HUES6 (cell line): ENCODE measurements at regions not wholly inside any gene's neighbourhood (a gene's known extent, or its start where the extent isn't known, plus 50 kb on each side); places are given as distances from the start of the nearest gene placed in this dataset.

ENCODE experiments used
- H3K27ac ChIP-seq: 2 replicates; pipeline ENCODE4 v1.7.0; 2013; ENCODE audit warnings: low read depth, mild to moderate bottlenecking, low read length, inconsistent platforms
- H3K27me3 ChIP-seq: 2 replicates; pipeline ENCODE4 v1.6.1; 2013; ENCODE audit warnings: low read length; ENCODE audit not compliant: control insufficient read depth, insufficient read depth
- H3K36me3 ChIP-seq: 2 replicates; pipeline ENCODE4 v1.6.1; 2013; ENCODE audit warnings: low read length; ENCODE audit not compliant: control insufficient read depth, insufficient read depth
- H3K4me1 ChIP-seq: 2 replicates; pipeline ENCODE4 v1.6.1; 2013; ENCODE audit warnings: low read length; ENCODE audit not compliant: control insufficient read depth, insufficient read depth
- H3K4me3 ChIP-seq: 2 replicates; pipeline ENCODE4 v1.5.1; 2013; ENCODE audit warnings: low read depth, low read length
- H3K9ac ChIP-seq: one replicate; pipeline ENCODE4 v1.6.1; 2013; ENCODE audit warnings: mild to moderate bottlenecking, low read length
- H3K9me3 ChIP-seq: 2 replicates; pipeline ENCODE4 v1.6.1; 2013; ENCODE audit warnings: low read depth, low read length; ENCODE audit not compliant: control insufficient read depth, insufficient read depth

GRCh38 chr3:164390046-164390445, 688.2 kb downstream of the SI start:
- Histone ChIP-seq H3K4me1 (peaks cover 2% of the 10 kb centered on the region; the same call in 1 of the 2 replicates), H3K4me3 (no peak overlapping the region), H3K27ac (no peak overlapping the region), H3K9ac (no peak overlapping the region), H3K27me3 (no peaks in the 10 kb centered on the region), H3K9me3 (peaks cover 15% of the 10 kb centered on the region), H3K36me3 (no peaks in the 10 kb centered on the region)

DNA sequence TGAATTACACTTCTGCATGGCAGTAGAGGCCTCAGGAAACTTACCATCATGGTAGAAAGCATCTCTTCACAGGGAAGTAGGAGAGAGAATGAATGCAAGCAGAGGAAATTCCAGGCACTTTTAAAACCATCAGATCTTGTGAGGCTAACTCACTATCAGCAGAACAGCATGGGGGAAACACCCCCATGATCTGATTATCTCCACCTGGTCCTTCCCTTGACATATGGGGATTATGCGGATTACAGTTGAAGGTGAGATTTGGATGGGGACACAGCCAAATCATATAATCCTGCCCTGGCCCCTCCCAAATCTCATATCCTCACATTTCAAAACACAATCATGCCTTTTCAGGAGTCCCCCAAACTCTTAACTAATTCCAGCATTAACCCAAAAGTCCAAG, 691.1 kb downstream of the SI start:
- Histone ChIP-seq H3K9ac (no peak overlapping the region), H3K27ac (no peak overlapping the region), H3K9me3 (peaks cover 15% of the 10 kb centered on the region), H3K27me3 (no peaks in the 10 kb centered on the region), H3K36me3 (no peaks in the 10 kb centered on the region), H3K4me1 (no peaks in the 10 kb centered on the region), H3K4me3 (no peak overlapping the region)

GRCh38 chr3:164380156-164380555, 698.1 kb downstream of the SI start:
- H3K4me1 ChIP-seq, result no peaks in the 10 kb centered on the region
- no peaks in the 10 kb centered on the region for H3K36me3 ChIP-seq
- no peak overlapping the region for H3K27ac ChIP-seq
- H3K27me3 ChIP-seq, result no peaks in the 10 kb centered on the region
- no peaks in the 10 kb centered on the region for H3K9me3 ChIP-seq
- H3K9ac ChIP-seq, result no peak overlapping the region
- H3K4me3 ChIP-seq, result no peak overlapping the region

DNA sequence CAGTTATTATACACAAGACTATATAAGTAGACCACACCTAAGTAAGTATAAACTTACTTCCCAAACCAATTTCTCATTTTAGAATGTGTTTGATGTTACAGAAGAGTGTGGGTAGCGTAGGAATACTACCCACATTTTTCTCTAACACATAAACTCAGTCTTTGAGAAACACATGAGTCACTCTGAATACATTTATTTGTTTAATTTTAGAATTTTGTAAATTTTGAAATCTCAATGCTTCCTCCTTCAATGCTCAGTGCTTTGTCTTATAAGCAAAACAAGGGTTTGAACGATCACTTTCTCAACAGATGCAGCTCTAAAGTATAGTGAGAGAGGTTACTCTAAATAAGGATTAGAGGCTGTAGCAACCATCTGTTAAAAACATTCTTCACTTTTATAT, 700.8 kb downstream of the SI start:
- H3K9me3 ChIP-seq, result no peaks in the 10 kb centered on the region
- no peaks in the 10 kb centered on the region for H3K36me3 ChIP-seq
- H3K4me1 ChIP-seq, result no peaks in the 10 kb centered on the region
- no peaks in the 10 kb centered on the region for H3K27me3 ChIP-seq
- H3K4me3 ChIP-seq, result no peak overlapping the region
- H3K27ac ChIP-seq, result no peak overlapping the region
- no peak overlapping the region for H3K9ac ChIP-seq

DNA sequence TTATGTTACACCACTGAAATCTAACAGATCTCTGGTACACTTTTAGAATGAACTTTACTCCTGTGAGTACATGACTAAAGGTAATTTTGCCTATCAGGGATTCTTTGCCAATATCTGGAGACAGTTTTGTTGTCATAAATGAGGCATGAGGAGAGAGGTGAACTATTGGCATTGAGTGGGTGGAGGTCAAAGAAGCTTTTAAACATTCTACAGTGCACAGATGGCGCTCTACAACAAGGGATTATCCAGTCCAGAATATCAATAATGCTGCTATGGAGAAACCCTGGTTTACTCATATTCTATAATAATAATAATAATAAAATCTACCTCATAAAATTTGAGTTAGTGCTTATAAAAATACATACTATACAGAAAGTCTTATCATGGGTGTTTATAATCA, 702.3 kb downstream of the SI start:
- no peaks in the 10 kb centered on the region for H3K27me3 ChIP-seq

GRCh38 chr3:164375538-164375937, 702.8 kb downstream of the SI start:
- H3K36me3 ChIP-seq, result no peaks in the 10 kb centered on the region
- no peak overlapping the region for H3K27ac ChIP-seq
- H3K9ac ChIP-seq, result no peak overlapping the region

More for the DNA sequence above, 702.3 kb downstream of the SI start:
- H3K9me3 ChIP-seq, result no peaks in the 10 kb centered on the region
- no peaks in the 10 kb centered on the region for H3K4me1 ChIP-seq
- no peaks in the 10 kb centered on the region for H3K36me3 ChIP-seq
- no peak overlapping the region for H3K9ac ChIP-seq
- H3K27ac ChIP-seq, result no peak overlapping the region
- H3K4me3 ChIP-seq, result no peak overlapping the region

DNA sequence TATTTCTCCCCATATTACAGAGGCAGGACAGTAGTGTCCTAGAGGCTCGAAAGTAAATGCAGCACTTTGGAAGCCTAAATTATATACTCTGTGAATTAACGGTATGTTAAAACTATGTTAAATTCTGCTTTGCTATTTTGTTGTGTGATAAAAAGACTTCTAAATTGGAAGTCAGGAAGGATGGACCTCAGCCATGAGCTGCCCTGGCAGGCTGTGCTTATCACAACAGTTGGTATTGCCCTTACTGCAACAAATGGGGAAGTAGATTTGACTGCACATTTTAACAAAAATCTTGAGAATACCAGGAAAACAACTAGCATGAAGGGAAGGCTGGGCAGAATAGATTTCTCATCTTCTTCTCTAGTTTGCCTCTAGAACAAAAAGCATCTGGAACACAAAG, 706.6 kb downstream of the SI start:
- no peak overlapping the region for H3K27ac ChIP-seq
- no peaks in the 10 kb centered on the region for H3K27me3 ChIP-seq
- H3K4me3 ChIP-seq, result no peak overlapping the region
- no peak overlapping the region for H3K9ac ChIP-seq
- no peaks in the 10 kb centered on the region for H3K9me3 ChIP-seq
- no peaks in the 10 kb centered on the region for H3K4me1 ChIP-seq
- H3K36me3 ChIP-seq, result no peaks in the 10 kb centered on the region

More at GRCh38 chr3:164375538-164375937, 702.8 kb downstream of the SI start:
- Histone ChIP-seq H3K9me3 (no peaks in the 10 kb centered on the region), H3K27me3 (no peaks in the 10 kb centered on the region), H3K4me1 (no peaks in the 10 kb centered on the region), H3K4me3 (no peak overlapping the region)

DNA sequence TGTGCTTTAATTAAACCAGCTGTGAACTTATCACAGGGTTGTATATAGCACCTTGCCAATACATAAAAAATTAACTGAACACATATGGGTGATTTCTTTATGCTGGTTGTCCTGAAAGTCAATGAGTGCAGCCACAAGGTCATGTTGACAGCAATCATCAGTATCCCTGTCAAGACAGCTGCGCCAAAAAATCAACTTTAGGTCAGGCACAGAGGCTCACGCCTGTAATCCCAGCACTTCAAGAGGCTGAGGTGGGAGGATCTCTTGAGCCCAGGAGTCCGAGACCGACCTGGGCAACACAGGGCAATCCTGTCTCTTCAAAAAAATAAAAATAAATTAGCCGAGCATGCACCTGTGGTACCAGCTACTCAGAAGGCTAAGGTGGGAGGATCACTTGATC, 707.3 kb downstream of the SI start:
- H3K4me1 ChIP-seq, result no peaks in the 10 kb centered on the region
- H3K9me3 ChIP-seq, result no peaks in the 10 kb centered on the region
- no peaks in the 10 kb centered on the region for H3K27me3 ChIP-seq
- no peak overlapping the region for H3K9ac ChIP-seq
- no peaks in the 10 kb centered on the region for H3K36me3 ChIP-seq
- H3K4me3 ChIP-seq, result no peak overlapping the region
- no peak overlapping the region for H3K27ac ChIP-seq

- Histone ChIP-seq H3K9ac (no peak overlapping the region), H3K4me1 (no peaks in the 10 kb centered on the region), H3K27me3 (no peaks in the 10 kb centered on the region), H3K36me3 (no peaks in the 10 kb centered on the region), H3K9me3 (no peaks in the 10 kb centered on the region), H3K4me3 (no peak overlapping the region), H3K27ac (no peak overlapping the region)
Measured at GRCh38 chr3:164365242-164365641, 713.1 kb downstream of the SI start.

DNA sequence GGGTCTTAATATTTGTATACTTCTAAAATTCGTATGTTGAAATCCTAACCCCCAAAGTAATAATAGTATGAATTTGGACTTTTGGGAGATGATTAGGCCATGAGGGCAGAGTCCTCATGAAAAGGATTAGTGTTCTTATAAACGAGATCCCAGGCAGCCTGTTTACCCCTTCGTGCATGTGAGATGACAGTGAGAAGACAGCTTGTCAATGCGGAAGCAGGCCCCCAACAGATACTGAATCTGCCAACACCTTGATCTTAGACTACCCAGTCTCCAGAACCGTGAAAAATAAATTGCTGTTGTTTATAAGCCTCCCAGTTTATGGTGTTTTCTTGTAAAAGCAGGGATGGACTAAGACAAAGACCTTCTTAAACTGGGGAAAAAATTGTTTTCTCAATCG, 714.2 kb downstream of the SI start:
- H3K4me3 ChIP-seq, result no peak overlapping the region
- no peaks in the 10 kb centered on the region for H3K4me1 ChIP-seq
- H3K9me3 ChIP-seq, result no peaks in the 10 kb centered on the region
- no peak overlapping the region for H3K27ac ChIP-seq
- no peaks in the 10 kb centered on the region for H3K27me3 ChIP-seq
- no peak overlapping the region for H3K9ac ChIP-seq
- no peaks in the 10 kb centered on the region for H3K36me3 ChIP-seq

DNA sequence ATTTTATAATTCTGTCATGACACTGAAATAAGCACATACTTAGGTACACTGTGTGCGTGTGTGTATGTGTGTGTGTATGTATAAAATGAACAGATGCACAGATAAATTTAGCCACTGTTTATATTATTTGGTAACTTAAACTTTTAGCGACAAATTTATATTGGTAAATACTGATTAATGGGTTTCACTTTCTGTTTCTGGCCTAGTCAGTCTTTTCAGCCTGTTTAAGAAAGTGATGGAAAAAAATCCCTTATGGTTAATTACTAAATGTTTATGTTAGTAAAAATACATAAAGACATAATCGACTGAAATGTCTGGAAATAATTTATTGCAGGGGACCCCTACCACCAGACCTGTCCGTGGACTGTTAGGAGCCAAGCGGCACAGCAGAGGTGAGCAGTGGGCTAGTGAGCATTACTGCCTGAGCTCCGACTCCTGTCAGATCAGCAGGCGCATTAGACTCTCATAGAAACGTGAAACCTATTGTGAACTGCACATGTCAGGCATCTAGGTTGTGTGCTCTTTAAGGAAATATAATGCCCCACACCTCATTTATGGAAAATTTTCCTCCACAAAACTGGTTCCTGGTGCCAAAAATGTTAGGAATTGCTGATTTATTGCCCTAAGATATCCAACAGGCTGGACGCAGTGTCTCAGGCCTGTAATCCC, 717.4 kb downstream of the SI start:
- Histone ChIP-seq H3K4me3 (no peak overlapping the region), H3K36me3 (no peaks in the 10 kb centered on the region), H3K9me3 (no peaks in the 10 kb centered on the region), H3K27ac (no peak overlapping the region), H3K9ac (no peak overlapping the region), H3K27me3 (no peaks in the 10 kb centered on the region), H3K4me1 (0 out of 2 replicates have a peak, but pooled peaks cover 4% of the 10 kb centered on the region)
